ENCODE measurements at regions not wholly inside any gene's neighbourhood (a gene's known extent, or its start where the extent isn't known, plus 50 kb on each side); places are given as distances from the start of the nearest gene placed in this dataset.

DNA sequence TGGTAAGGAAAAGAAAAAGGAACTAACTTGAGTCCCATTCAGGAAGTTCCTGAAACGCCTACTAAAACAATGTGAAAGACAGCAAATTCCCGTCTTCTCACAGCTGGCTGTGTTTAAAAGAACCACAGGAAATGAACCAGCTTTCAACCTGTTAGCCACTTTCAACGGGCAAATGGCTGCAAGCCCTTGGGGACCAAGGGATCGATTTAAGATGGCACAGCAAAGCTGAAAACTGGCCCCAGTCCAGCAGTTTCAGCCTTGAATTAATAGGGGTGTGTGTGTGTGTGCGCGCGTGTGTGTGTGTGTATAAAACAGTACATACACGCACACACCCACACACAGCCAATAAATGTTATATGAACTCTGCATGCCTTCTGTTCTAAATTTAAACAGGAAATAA lies 168.7 kb upstream of the TMCO5A start:
- TF ChIP-seq, protein P1, sequence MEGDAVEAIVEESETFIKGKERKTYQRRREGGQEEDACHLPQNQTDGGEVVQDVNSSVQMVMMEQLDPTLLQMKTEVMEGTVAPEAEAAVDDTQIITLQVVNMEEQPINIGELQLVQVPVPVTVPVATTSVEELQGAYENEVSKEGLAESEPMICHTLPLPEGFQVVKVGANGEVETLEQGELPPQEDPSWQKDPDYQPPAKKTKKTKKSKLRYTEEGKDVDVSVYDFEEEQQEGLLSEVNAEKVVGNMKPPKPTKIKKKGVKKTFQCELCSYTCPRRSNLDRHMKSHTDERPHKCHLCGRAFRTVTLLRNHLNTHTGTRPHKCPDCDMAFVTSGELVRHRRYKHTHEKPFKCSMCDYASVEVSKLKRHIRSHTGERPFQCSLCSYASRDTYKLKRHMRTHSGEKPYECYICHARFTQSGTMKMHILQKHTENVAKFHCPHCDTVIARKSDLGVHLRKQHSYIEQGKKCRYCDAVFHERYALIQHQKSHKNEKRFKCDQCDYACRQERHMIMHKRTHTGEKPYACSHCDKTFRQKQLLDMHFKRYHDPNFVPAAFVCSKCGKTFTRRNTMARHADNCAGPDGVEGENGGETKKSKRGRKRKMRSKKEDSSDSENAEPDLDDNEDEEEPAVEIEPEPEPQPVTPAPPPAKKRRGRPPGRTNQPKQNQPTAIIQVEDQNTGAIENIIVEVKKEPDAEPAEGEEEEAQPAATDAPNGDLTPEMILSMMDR (IDR thresholded peaks at IDR 0.05): no peak
- TF ChIP-seq POLR2A (IDR thresholded peaks at IDR 0.05): no peak
- no peak for TF ChIP-seq POLR2AphosphoS5 (IDR thresholded peaks at IDR 0.05)
- no peak for TF ChIP-seq EP300 (IDR thresholded peaks at IDR 0.05; ENCODE audit: low read depth)
